Hepatocyte (in vitro differentiated cells): ENCODE measurements at regions not wholly inside any gene's neighbourhood (a gene's known extent, or its start where the extent isn't known, plus 50 kb on each side); places are given as distances from the start of the nearest gene placed in this dataset.

Source experiments
- DNase-seq: peaks from one replicate; pipeline ENCODE4 v3.0.0-alpha.2; 2016; ENCODE audit warnings: low spot score
- H2AFZ ChIP-seq: fragments of 200-600 bp; sonication (generic); 2 replicates; pipeline ENCODE4 v1.6.0; 2016; ENCODE audit warnings: antibody characterized with exemption, mild to moderate bottlenecking
- H3K27ac ChIP-seq: fragments of 200-600 bp; sonication (generic); 2 replicates; pipeline ENCODE4 v1.5.1; 2016; ENCODE audit warnings: mild to moderate bottlenecking
- H3K27me3 ChIP-seq: fragments of 200-600 bp; sonication (generic); 2 replicates; pipeline ENCODE4 v1.6.1; 2016
- H3K36me3 ChIP-seq: fragments of 200-600 bp; sonication (generic); replicated peaks from 2 replicates; pipeline ENCODE4 v1.5.1; 2016; ENCODE audit warnings: low read depth; ENCODE audit not compliant: insufficient read depth
- H3K4me1 ChIP-seq: fragments of 200-600 bp; sonication (generic); 2 replicates; pipeline ENCODE4 v1.5.1; 2016; ENCODE audit warnings: mild to moderate bottlenecking, moderate library complexity; ENCODE audit not compliant: insufficient read depth
- H3K4me2 ChIP-seq: fragments of 200-600 bp; sonication (generic); 2 replicates; pipeline ENCODE4 v1.6.0; 2016
- H3K4me3 ChIP-seq: fragments of 200-600 bp; sonication (generic); 2 replicates; pipeline ENCODE4 v1.5.1; 2016; ENCODE audit warnings: mild to moderate bottlenecking
- H3K79me2 ChIP-seq: fragments of 200-600 bp; sonication (generic); 2 replicates; pipeline ENCODE4 v1.6.0; 2017; ENCODE audit warnings: mild to moderate bottlenecking
- H3K9me2 ChIP-seq: fragments of 200-600 bp; sonication (generic); replicated peaks from 2 replicates; pipeline ENCODE4 v1.6.0; 2017; ENCODE audit warnings: mild to moderate bottlenecking; ENCODE audit not compliant: insufficient read depth
- H3K9me3 ChIP-seq: fragments of 200-600 bp; sonication (generic); 2 replicates; pipeline ENCODE4 v1.5.1; 2016; ENCODE audit warnings: low read depth, mild to moderate bottlenecking
- H4K20me1 ChIP-seq: fragments of 200-600 bp; sonication (generic); 2 replicates; pipeline ENCODE4 v1.6.0; 2016; ENCODE audit warnings: mild to moderate bottlenecking; ENCODE audit not compliant: insufficient read depth, poor library complexity, severe bottlenecking
- CTCF ChIP-seq: fragments of 200-600 bp; sonication (generic); IDR thresholded peaks from 2 replicates; pipeline ENCODE4 v1.5.1; 2016; ENCODE audit warnings: antibody characterized with exemption, mild to moderate bottlenecking; ENCODE audit not compliant: poor library complexity
- EZH2 ChIP-seq: fragments of 200-600 bp; sonication (generic); IDR thresholded peaks from 2 replicates; pipeline ENCODE4 v1.6.1; 2016; ENCODE audit warnings: antibody characterized with exemption, mild to moderate bottlenecking, borderline replicate concordance
- EZH2phosphoT487 ChIP-seq: fragments of 200-600 bp; sonication (generic); IDR thresholded peaks from one replicate; pipeline ENCODE4 v1.6.1; 2018; ENCODE audit warnings: antibody characterized with exemption, mild to moderate bottlenecking, low read depth, moderate library complexity; ENCODE audit not compliant: unreplicated experiment, severe bottlenecking
- whole genome bisulfite sequencing: methylation state at CpG from one replicate; pipeline ENCODE4 v1.1.6; 2016; ENCODE audit warnings: low lambda C conversion rate; ENCODE audit errors: missing lambda C conversion rate; 5-methylcytosine and 5-hydroxymethylcytosine counted together

- Histone ChIP-seq H3K4me1 (peaks cover 11% of the 10 kb centered on the region), H3K4me2 (no peak overlapping the region), H3K27ac (no peak overlapping the region), H3K4me3 (no peak overlapping the region), H3K36me3 (no peaks in the 10 kb centered on the region), H3K9me3 (no peaks in the 10 kb centered on the region), H2AFZ (no peak overlapping the region), H3K79me2 (no peaks in the 10 kb centered on the region), H3K9me2 (no peaks in the 10 kb centered on the region), H4K20me1 (no peaks in the 10 kb centered on the region), H3K27me3 (no peaks in the 10 kb centered on the region)
- 91% methylated on average over 4 of the region's 4 CpGs for WGBS
- DNase-seq, result no peak
- TF ChIP-seq CTCF, result no peak
- TF ChIP-seq EZH2phosphoT487, result no peak
- no peak for TF ChIP-seq EZH2
Measured at GRCh38 chr15:39290711-39291435, 290.0 kb upstream of the THBS1 start.

GRCh38 chr15:39291690-39292089 lies 289.2 kb upstream of the THBS1 start:
- TF ChIP-seq EZH2phosphoT487 (no peak), EZH2 (no peak), CTCF (no peak)
- no peak overlapping the region for H3K4me2 ChIP-seq
- H3K9me2 ChIP-seq, result no peaks in the 10 kb centered on the region
- no peaks in the 10 kb centered on the region for H3K36me3 ChIP-seq
- DNase-seq, result no peak
- no peaks in the 10 kb centered on the region for H3K79me2 ChIP-seq
- no peak overlapping the region for H2AFZ ChIP-seq
- H3K27me3 ChIP-seq, result no peaks in the 10 kb centered on the region
- no peak overlapping the region for H3K4me3 ChIP-seq
- peaks cover 7% of the 10 kb centered on the region for H3K4me1 ChIP-seq
- no peak overlapping the region for H3K27ac ChIP-seq
- WGBS, result 87% methylated on average over 3 of the region's 3 CpGs
- no peaks in the 10 kb centered on the region for H3K9me3 ChIP-seq
- no peaks in the 10 kb centered on the region for H4K20me1 ChIP-seq

GRCh38 chr15:39296955-39297354 lies 283.9 kb upstream of the THBS1 start:
- Histone ChIP-seq H4K20me1 (no peaks in the 10 kb centered on the region), H3K9me3 (no peaks in the 10 kb centered on the region), H3K79me2 (no peaks in the 10 kb centered on the region), H3K9me2 (no peaks in the 10 kb centered on the region), H2AFZ (no peak overlapping the region), H3K27me3 (no peaks in the 10 kb centered on the region), H3K4me2 (no peak overlapping the region), H3K27ac (no peak overlapping the region), H3K4me1 (peaks cover 5% of the 10 kb centered on the region), H3K4me3 (no peak overlapping the region), H3K36me3 (no peaks in the 10 kb centered on the region)
- DNase-seq, result no peak
- no peak for TF ChIP-seq EZH2phosphoT487
- no peak for TF ChIP-seq EZH2
- TF ChIP-seq CTCF, result no peak
- 100% methylated on average over 1 of the region's 1 CpG for WGBS
